HepG2 (cell line): ENCODE measurements at regions not wholly inside any gene's neighbourhood (a gene's known extent, or its start where the extent isn't known, plus 50 kb on each side); places are given as distances from the start of the nearest gene placed in this dataset.

Experiments
- ATAC-seq: fragments of 200-7000 bp; cut with Tn5 transposase; 3 replicates; pipeline ENCODE4 v1.9.1; 2020; ENCODE audit warnings: mild to moderate bottlenecking, moderate library complexity
- BruUV-seq: library from RNA; stranded (reverse); fragments of 400-500 nt; replicated peaks from 2 replicates; lab custom pipeline; 2021; lab: Mats Ljungman, UMichigan
- CTCF ChIA-PET: fragments of 300-600 bp; formaldehyde crosslinking; extraction: SDS; loops from one replicate; lab custom pipeline; 2021; ENCODE audit warnings: low total read pairs, inconsistent platforms, low intra/inter-chr PET ratio; lab: Yijun Ruan, JAX
- POLR2A ChIA-PET: fragments of 350-600 bp; sonication (Branson Sonifier 250); formaldehyde crosslinking; loops from one replicate; lab custom pipeline; 2020; ENCODE audit warnings: antibody characterized with exemption, inconsistent platforms; lab: Yijun Ruan, JAX
- DNase-seq: peaks from one replicate; pipeline ENCODE4 v3.0.0-alpha.2; 2015; ENCODE audit warnings: low spot score
- FAIRE-seq: peaks from 3 replicates; lab custom pipeline; 2011; peaks lifted over from hg19 to GRCh38; lab: Jason Lieb, UNC
- H2AFZ ChIP-seq: one replicate; pipeline ENCODE4 v1.6.1; 2011; ENCODE audit warnings: low read length, inconsistent platforms
- H3K27ac ChIP-seq: fragments of 300-600 bp; 3 replicates; pipeline ENCODE4 v1.8.0; 2011; ENCODE audit warnings: mixed run types, mild to moderate bottlenecking, mixed read lengths, low read length, inconsistent platforms; ENCODE audit not compliant: insufficient read depth; ENCODE audit errors: extremely low read length
- H3K27me3 ChIP-seq, 2 experiments: fragments of 200-600 bp in 1 of 2; 2 replicates in 1 of 2; 3 replicates in 1 of 2; pipeline versions ENCODE4 v1.6.0 to v1.8.0; 2011; ENCODE audit warnings: low read length in 2 of 2, mild to moderate bottlenecking in 2 of 2, moderate library complexity in 2 of 2, inconsistent platforms in 1 of 2; ENCODE audit not compliant: insufficient read depth in 2 of 2, control insufficient read depth in 1 of 2
- H3K36me3 ChIP-seq, 2 experiments: fragments of 200-600 bp in 1 of 2; replicated peaks in 1 of 2; 2 replicates in 1 of 2; 3 replicates in 1 of 2; pipeline versions ENCODE4 v1.5.1 to v1.8.0; 2011; ENCODE audit warnings: low read length in 2 of 2, inconsistent platforms in 1 of 2; ENCODE audit not compliant: insufficient read depth in 2 of 2, control insufficient read depth in 1 of 2
- H3K4me1 ChIP-seq: 2 replicates; pipeline ENCODE4 v1.5.1; 2012; ENCODE audit warnings: low read length, inconsistent platforms; ENCODE audit not compliant: insufficient read depth
- H3K4me2 ChIP-seq: 2 replicates; pipeline ENCODE4 v1.6.0; 2011; ENCODE audit warnings: low read depth, low read length, inconsistent platforms
- H3K4me3 ChIP-seq, 3 experiments: fragments of 200-600 bp in 1 of 3; sonication (generic), shearing (Covaris generic) in 1 of 3; replicated peaks in 1 of 3; 2 replicates each; pipeline ENCODE4 v1.5.1; 2011 to 2016; ENCODE audit warnings: low read length in 3 of 3, inconsistent platforms in 2 of 3, low read depth in 2 of 3, mild to moderate bottlenecking in 2 of 3, control low read depth in 1 of 3, mixed read lengths in 1 of 3; ENCODE audit not compliant: insufficient read depth in 1 of 3
- H3K79me2 ChIP-seq: one replicate; pipeline ENCODE4 v1.6.1; 2011; ENCODE audit warnings: low read length, inconsistent platforms; ENCODE audit not compliant: insufficient read depth
- H3K9ac ChIP-seq: 2 replicates; pipeline ENCODE4 v1.6.0; 2011; ENCODE audit warnings: mild to moderate bottlenecking, low read depth, low read length, inconsistent platforms; ENCODE audit not compliant: insufficient read depth
- H3K9me3 ChIP-seq: 2 replicates; pipeline ENCODE4 v1.5.1; 2012; ENCODE audit warnings: mild to moderate bottlenecking, low read length
- H4K20me1 ChIP-seq: 2 replicates; pipeline ENCODE4 v1.6.0; 2011; ENCODE audit warnings: inconsistent platforms, mild to moderate bottlenecking, low read length, moderate library complexity; ENCODE audit not compliant: insufficient read depth
- AGO2 ChIP-seq: fragments of 200-400 bp; formaldehyde crosslinking; optimal IDR thresholded peaks from 2 replicates; pipeline ENCODE3; 2017; ENCODE audit warnings: mild to moderate bottlenecking, low read depth, low read length, moderate library complexity
- BRF2 ChIP-seq: sonication (generic); formaldehyde crosslinking; IDR thresholded peaks from 2 replicates; pipeline ENCODE4 v1.8.1; 2022; ENCODE audit warnings: mild to moderate bottlenecking, missing genetic modification reagents
- CBX2 ChIP-seq, 2 experiments: fragments of 200-600 bp in 1 of 2; sonication (generic); formaldehyde crosslinking in 1 of 2; IDR thresholded peaks; 2 replicates each; pipeline versions ENCODE4 v1.7.0 to v1.8.1; 2018 to 2022; ENCODE audit warnings: low read depth in 2 of 2, low read length in 1 of 2, mild to moderate bottlenecking in 1 of 2, missing genetic modification reagents in 1 of 2
- E2F1 ChIP-seq: sonication (generic); formaldehyde crosslinking; IDR thresholded peaks from 2 replicates; pipeline ENCODE4 v1.5.0; 2020; ENCODE audit warnings: missing genetic modification reagents
- GABPA ChIP-seq, 2 experiments: IDR thresholded peaks; 2 replicates each; pipeline ENCODE4 v1.6.1; 2011 to 2016; ENCODE audit warnings: low read depth in 2 of 2, low read length in 1 of 2, missing biosample characterization in 1 of 2, missing genetic modification characterization in 1 of 2
- ISX ChIP-seq: sonication (generic); formaldehyde crosslinking; conservative IDR thresholded peaks from 2 replicates; pipeline ENCODE4 v1.5.0; 2020; ENCODE audit warnings: missing genetic modification reagents
- SIX1 ChIP-seq: sonication (generic); formaldehyde crosslinking; IDR thresholded peaks from 2 replicates; pipeline ENCODE4 v1.4.0; 2020; ENCODE audit warnings: missing genetic modification reagents, borderline replicate concordance
- TCF7L2 ChIP-seq: IDR thresholded peaks from 2 replicates; pipeline ENCODE4 v1.6.1; 2011; ENCODE audit warnings: mild to moderate bottlenecking, low read depth, low read length, moderate library complexity
- ZFAT ChIP-seq: sonication (generic); formaldehyde crosslinking; conservative IDR thresholded peaks from 2 replicates; pipeline ENCODE4 v1.8.1; 2023; ENCODE audit warnings: missing genetic modification reagents, inconsistent platforms
- ZNF18 ChIP-seq: sonication (generic); formaldehyde crosslinking; IDR thresholded peaks from 2 replicates; pipeline ENCODE4 v1.8.0; 2022; ENCODE audit warnings: mild to moderate bottlenecking, missing genetic modification reagents; ENCODE audit not compliant: insufficient replicate concordance
- ZNF572 ChIP-seq: sonication (generic); formaldehyde crosslinking; IDR thresholded peaks from 2 replicates; pipeline ENCODE4 v1.5.1; 2020; ENCODE audit warnings: mild to moderate bottlenecking, missing genetic modification reagents
- ZNF775 ChIP-seq: sonication (generic); formaldehyde crosslinking; IDR thresholded peaks from 2 replicates; pipeline ENCODE4 v1.4.0; 2020; ENCODE audit warnings: missing genetic modification reagents, mild to moderate bottlenecking, moderate library complexity, borderline replicate concordance
- WGBS: methylation state at CpG from one replicate; pipeline ENCODE4 v1.1.6; 2017; ENCODE audit warnings: low lambda C conversion rate; 5-methylcytosine and 5-hydroxymethylcytosine counted together
- in situ Hi-C: cut with HindIII; loops from 2 replicates; pipeline ENCODE4 v1.10.0; 2017; ENCODE audit warnings: low pct_unique_long_range_greater_than_20kb; ENCODE audit not compliant: extremely low pct_ligation_motif_present
- intact Hi-C: fragments of 100-400 bp; cut with micrococcal nuclease; formaldehyde crosslinking; loops from one replicate; pipeline ENCODE4 v1.10.0; 2022; ENCODE audit not compliant: unreplicated experiment

- FAIRE-seq (no peak), ATAC-seq (no peak; the same call in 1 of the 3 replicates), DNase-seq (no peak)
- no TSS peak for BruUV-seq
- Histone ChIP-seq H3K9ac (no peak overlapping the region), H3K4me3 (no peak overlapping the region), H2AFZ (no peak overlapping the region), H3K36me3 (peaks cover 0 to 2% of the 10 kb centered on the region in 2 experiments; a peak in 1 of 5 replicates), H3K4me1 (peaks cover 27% of the 10 kb centered on the region), H4K20me1 (no peaks in the 10 kb centered on the region), H3K9me3 (no peaks in the 10 kb centered on the region), H3K27ac (no peak overlapping the region), H3K27me3 (no peaks in the 10 kb centered on the region; a peak in 1 of 5 replicates), H3K79me2 (no peaks in the 10 kb centered on the region), H3K4me2 (no peak overlapping the region)
- ChIA-PET POLR2A (no interaction called here), CTCF (no interaction called here)
- TF ChIP-seq SIX1 (CRISPR knock-in tag), result peak; percentile 11; the same call in 1 of the 2 replicates
- no peak for TF ChIP-seq GABPA (IDR thresholded peaks at IDR 0.05; ENCODE audit: low read depth, low read length)
- no peak for TF ChIP-seq GABPA (CRISPR knock-in tag; IDR thresholded peaks at IDR 0.05; ENCODE audit: low read depth)
- intact Hi-C loops (loop anchor here (2.0 kb wide), 1 partner anchor 302 kb away; no protein-coding TSS in a partner anchor), in situ Hi-C loops (no loop called here)
- WGBS, result 94% methylated on average over 10 of the region's 10 CpGs
These were observed 371.4 kb downstream of the KCNRG start for GRCh38 chr13:50386541-50387050.

GRCh38 chr13:50387051-50387581, 371.9 kb downstream of the KCNRG start:
- no peaks in the 10 kb centered on the region for H4K20me1 ChIP-seq
- WGBS, result 88% methylated on average over 6 of the region's 6 CpGs
- H3K4me1 ChIP-seq, result peaks cover 27% of the 10 kb centered on the region
- H3K36me3 ChIP-seq, result peaks cover 0 to 2% of the 10 kb centered on the region in 2 experiments; a peak in 1 of 5 replicates
- ChIA-PET POLR2A (no interaction called here), CTCF (no interaction called here)
- intact Hi-C loops (loop anchor here (2.0 kb wide), 1 partner anchor 302 kb away; no protein-coding TSS in a partner anchor), in situ Hi-C loops (no loop called here)
- no peaks in the 10 kb centered on the region for H3K9me3 ChIP-seq
- H3K27ac ChIP-seq, result no peak overlapping the region
- no TSS peak for BruUV-seq
- ATAC-seq, result peak; percentile 86
- no peak overlapping the region for H3K4me2 ChIP-seq
- no peaks in the 10 kb centered on the region for H3K79me2 ChIP-seq
- no peak overlapping the region for H2AFZ ChIP-seq
- no peak for FAIRE-seq
- peak; percentile 25 for DNase-seq
- H3K27me3 ChIP-seq, result no peaks in the 10 kb centered on the region; a peak in 1 of 5 replicates
- H3K4me3 ChIP-seq, result no peak overlapping the region
- no peak overlapping the region for H3K9ac ChIP-seq
- TF ChIP-seq ZFAT (CRISPR knock-in tag), result no peak
- no peak for TF ChIP-seq TCF7L2
- no peak for TF ChIP-seq BRF2 (CRISPR knock-in tag)
- TF ChIP-seq CBX2 (IDR thresholded peaks at IDR 0.05; ENCODE audit: low read depth, low read length), result no peak
- no peak for TF ChIP-seq CBX2 (CRISPR knock-in tag; IDR thresholded peaks at IDR 0.05; ENCODE audit: low read depth)
- no peak for TF ChIP-seq ISX (CRISPR knock-in tag)
- TF ChIP-seq E2F1 (CRISPR knock-in tag), result no peak
- TF ChIP-seq ZNF18 (CRISPR knock-in tag), result no peak
- no peak for TF ChIP-seq ZNF775 (CRISPR knock-in tag)
- TF ChIP-seq ZNF572, result no peak
- TF ChIP-seq AGO2, result no peak
